ENCODE measurements at regions not wholly inside any gene's neighbourhood (a gene's known extent, or its start where the extent isn't known, plus 50 kb on each side); places are given as distances from the start of the nearest gene placed in this dataset.

- DNase-seq = no peak
Observed at GRCh38 chr14:61191733-61192132, 89.4 kb downstream of the TMEM30B start.

GRCh38 chr14:61190341-61190740 is 90.8 kb downstream of the TMEM30B start:
- no peak for DNase-seq

- DNase-seq = no peak
Observed at GRCh38 chr14:61188978-61189808, 91.9 kb downstream of the TMEM30B start.

- DNase-seq = no peak
Observed at GRCh38 chr14:61188196-61188595, 92.9 kb downstream of the TMEM30B start.

GRCh38 chr14:61187196-61187905 is 93.8 kb downstream of the TMEM30B start:
- no peak for DNase-seq

GRCh38 chr14:61186341-61187195 is 94.6 kb downstream of the TMEM30B start:
- no peak for DNase-seq

GRCh38 chr14:61185534-61185933 is 95.6 kb downstream of the TMEM30B start:
- no peak for DNase-seq

- no peak for DNase-seq
Observed at GRCh38 chr14:61184112-61184511, 97.0 kb downstream of the TMEM30B start.

- no peak for DNase-seq
Observed at GRCh38 chr14:61183196-61183885, 97.8 kb downstream of the TMEM30B start.

- no peak for DNase-seq
Observed at GRCh38 chr14:61179796-61180398, 101.2 kb downstream of the TMEM30B start.

GRCh38 chr14:61179061-61179690 is 102.0 kb downstream of the TMEM30B start:
- DNase-seq = no peak

GRCh38 chr14:61178226-61179060 is 102.7 kb downstream of the TMEM30B start:
- no peak for DNase-seq

- no peak for DNase-seq
Observed at GRCh38 chr14:61177279-61178225, 103.6 kb downstream of the TMEM30B start.

- no peak for DNase-seq
Observed at GRCh38 chr14:61176686-61177085, 104.5 kb downstream of the TMEM30B start.

GRCh38 chr14:61174987-61175386 is 106.2 kb downstream of the TMEM30B start:
- DNase-seq = no peak

GRCh38 chr14:61174441-61174891 is 106.7 kb downstream of the TMEM30B start:
- no peak for DNase-seq

GRCh38 chr14:61171727-61172126 is 109.4 kb downstream of the TMEM30B start:
- DNase-seq = no peak

GRCh38 chr14:61168141-61168540 is 113.0 kb downstream of the TMEM30B start:
- no peak for DNase-seq

GRCh38 chr14:61167642-61168041 is 113.5 kb downstream of the TMEM30B start:
- no peak for DNase-seq

- DNase-seq = no peak
Observed at GRCh38 chr14:61160798-61161197, 120.3 kb downstream of the TMEM30B start.

Measured in SHP77 treated with DMSO at 0.1 percent for 48 hours (cell line).